RWPE1 (cell line): ENCODE measurements at regions not wholly inside any gene's neighbourhood (a gene's known extent, or its start where the extent isn't known, plus 50 kb on each side); places are given as distances from the start of the nearest gene placed in this dataset.

ENCODE experiments used
- CTCF ChIA-PET: fragments of 350-600 bp; sonication (Branson Sonifier 250); formaldehyde crosslinking; extraction: SDS; loops from one replicate; lab custom pipeline; 2021; lab: Yijun Ruan, JAX
- POLR2A ChIA-PET: fragments of 400-600 bp; formaldehyde crosslinking; extraction: SDS; loops from one replicate; lab custom pipeline; 2020; ENCODE audit warnings: antibody characterized with exemption; ENCODE audit not compliant: low non-redundant PET; lab: Yijun Ruan, JAX
- DNase-seq: peaks from one replicate; pipeline ENCODE4 v3.0.0; 2012; ENCODE audit warnings: low spot score
- H3K27ac ChIP-seq: fragments of 450-650 bp; 2 replicates; pipeline ENCODE4 v1.5.1; 2017
- CTCF ChIP-seq: fragments of 450-650 bp; conservative IDR thresholded peaks from 2 replicates; pipeline ENCODE4 v1.5.1; 2017; ENCODE audit warnings: low read depth, mild to moderate bottlenecking

DNA sequence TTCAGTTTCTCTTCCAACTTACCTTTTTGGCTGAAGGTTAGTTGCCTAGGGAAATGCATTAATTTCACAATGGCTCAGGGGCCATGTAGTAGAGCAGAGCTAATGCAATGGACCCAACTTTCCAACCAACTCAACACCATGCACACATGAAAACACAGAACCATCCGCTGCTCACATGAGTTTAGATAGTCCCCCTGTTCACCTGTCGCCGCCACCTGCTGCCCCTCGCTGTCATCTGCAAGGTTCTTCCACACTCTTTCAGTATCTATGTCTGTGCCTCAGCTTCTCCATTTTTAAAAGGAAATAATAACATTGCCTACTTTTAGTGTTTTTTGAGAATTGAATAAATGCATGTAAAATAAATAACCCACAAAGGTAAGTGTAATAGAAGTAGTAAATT is 585.6 kb downstream of the ETNK1 start:
- H3K27ac ChIP-seq: no peak overlapping the region
- CTCF ChIA-PET: interaction anchor here (0.6 kb wide), 1 partner anchor 191 kb away, joined by 3 read pairs; no protein-coding TSS in a partner anchor
- DNase-seq: no peak
- no peak for TF ChIP-seq CTCF
- POLR2A ChIA-PET: no interaction called here

- no peak for TF ChIP-seq CTCF
- DNase-seq: no peak
- ChIA-PET CTCF (interaction anchor here (0.6 to 0.8 kb wide), 2 partner anchors 11 to 190 kb away, joined by 3 read pairs; no protein-coding TSS in a partner anchor), POLR2A (no interaction called here)
- H3K27ac ChIP-seq: no peak overlapping the region
These were observed 586.7 kb downstream of the ETNK1 start for GRCh38 chr12:23211384-23212320.

DNA sequence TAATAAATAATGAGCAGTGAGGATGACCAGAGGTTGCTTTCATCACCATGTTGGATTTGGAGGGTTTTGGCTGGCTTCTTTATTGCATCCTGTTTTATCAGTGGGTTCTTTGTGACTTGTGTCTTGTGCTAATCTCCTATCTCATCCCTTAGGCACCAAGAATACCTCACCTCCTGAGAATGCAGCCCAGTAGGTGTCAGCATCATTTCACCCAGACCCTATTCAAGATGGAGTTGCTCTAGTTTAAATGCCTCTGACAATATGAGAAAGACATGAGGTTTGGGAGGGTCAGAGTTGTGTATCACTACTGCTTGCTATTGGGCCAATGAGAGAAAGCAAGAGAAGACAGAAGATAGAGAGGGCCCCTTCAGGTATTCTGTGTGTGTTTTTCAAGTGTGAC is 592.2 kb downstream of the ETNK1 start:
- no peak overlapping the region for H3K27ac ChIP-seq
- CTCF ChIA-PET: no interaction called here
- TF ChIP-seq CTCF: no peak
- no peak for DNase-seq
- POLR2A ChIA-PET: no interaction called here

GRCh38 chr12:23217667-23218066 is 592.7 kb downstream of the ETNK1 start:
- H3K27ac ChIP-seq: no peak overlapping the region
- TF ChIP-seq CTCF: no peak
- no peak for DNase-seq
- ChIA-PET CTCF (no interaction called here), POLR2A (no interaction called here)

- peak; percentile 5 for DNase-seq
These were observed 596.1 kb downstream of the ETNK1 start for GRCh38 chr12:23221066-23221465.

More at GRCh38 chr12:23221066-23221465, 596.1 kb downstream of the ETNK1 start:
- H3K27ac ChIP-seq: no peak overlapping the region
- no peak for TF ChIP-seq CTCF
- ChIA-PET CTCF (interaction anchor here (0.6 kb wide), 1 partner anchor 180 kb away, joined by 3 read pairs; no protein-coding TSS in a partner anchor), POLR2A (no interaction called here)
